Activated B cell treated with CpG ODN at 0.5 μM for 24 hours (primary cell): ENCODE measurements at regions not wholly inside any gene's neighbourhood (a gene's known extent, or its start where the extent isn't known, plus 50 kb on each side); places are given as distances from the start of the nearest gene placed in this dataset.

Source experiments
- ATAC-seq: fragments of 200-7000 bp; cut with Tn5 transposase; one replicate; pipeline ENCODE4 v1.10.0; 2021; ENCODE audit warnings: low read depth, mild to moderate bottlenecking, moderate library complexity
- CTCF ChIA-PET: fragments of 350-600 bp; sonication (Branson Sonifier 250); formaldehyde crosslinking; loops from one replicate; lab custom pipeline; 2021; ENCODE audit warnings: antibody characterized with exemption; lab: Charles Lee
- POLR2A ChIA-PET: fragments of 350-600 bp; sonication (Branson Sonifier 250); formaldehyde crosslinking; loops from one replicate; lab custom pipeline; 2021; ENCODE audit warnings: antibody characterized with exemption; lab: Charles Lee
- DNase-seq: peaks from one replicate; pipeline ENCODE4 v3.0.0; 2022
- H3K27ac Mint-ChIP-seq: one replicate; pipeline ENCODE4 v1.8.0; 2020; ENCODE audit warnings: mixed read lengths
- H3K27me3 Mint-ChIP-seq: one replicate; pipeline ENCODE4 v1.8.0; 2021; ENCODE audit warnings: mixed read lengths
- H3K36me3 Mint-ChIP-seq: one replicate; pipeline ENCODE4 v1.8.0; 2021; ENCODE audit warnings: low read depth, mixed read lengths
- H3K4me1 Mint-ChIP-seq: one replicate; pipeline ENCODE4 v1.8.0; 2021; ENCODE audit warnings: mixed read lengths
- H3K4me3 Mint-ChIP-seq: one replicate; pipeline ENCODE4 v1.8.0; 2020; ENCODE audit warnings: mild to moderate bottlenecking, mixed read lengths
- H3K9me3 Mint-ChIP-seq: one replicate; pipeline ENCODE4 v1.8.0; 2020; ENCODE audit warnings: mixed read lengths
- CTCF ChIP-seq: fragments of 200-600 bp; IDR thresholded peaks from one replicate; pipeline ENCODE4 v1.8.0; 2022; ENCODE audit warnings: antibody characterized with exemption, mild to moderate bottlenecking
- intact Hi-C: fragments of 100-400 bp; cut with micrococcal nuclease; formaldehyde crosslinking; loops from one replicate; pipeline ENCODE4 v1.15.1; 2024

GRCh38 chr4:160299608-160300007 lies 1196.7 kb downstream of the RAPGEF2 start:
- peaks cover 8% of the 10 kb centered on the region for H3K9me3 Mint-ChIP-seq

GRCh38 chr4:160316036-160316435 lies 1213.2 kb downstream of the RAPGEF2 start:
- no peaks in the 10 kb centered on the region for H3K27me3 Mint-ChIP-seq

More at GRCh38 chr4:160299608-160300007, 1196.7 kb downstream of the RAPGEF2 start:
- DNase-seq (no peak), ATAC-seq (no peak)
- H3K27ac Mint-ChIP-seq: no peak overlapping the region
- TF ChIP-seq CTCF: no peak
- intact Hi-C loops: no loop called here
- no peaks in the 10 kb centered on the region for H3K36me3 Mint-ChIP-seq
- no peak overlapping the region for H3K4me3 Mint-ChIP-seq
- CTCF ChIA-PET: no interaction called here
- POLR2A ChIA-PET: no interaction called here
- no peaks in the 10 kb centered on the region for H3K27me3 Mint-ChIP-seq
- H3K4me1 Mint-ChIP-seq: no peaks in the 10 kb centered on the region

GRCh38 chr4:160318567-160319220 lies 1215.8 kb downstream of the RAPGEF2 start:
- ChIA-PET POLR2A (no interaction called here), CTCF (no interaction called here)
- Mint-ChIP-seq H3K27me3 (no peaks in the 10 kb centered on the region), H3K9me3 (peaks cover 6% of the 10 kb centered on the region), H3K4me1 (no peaks in the 10 kb centered on the region), H3K4me3 (no peak overlapping the region), H3K27ac (no peak overlapping the region), H3K36me3 (no peaks in the 10 kb centered on the region)
- no peak for DNase-seq
- ATAC-seq: no peak
- no peak for TF ChIP-seq CTCF
- intact Hi-C loops: no loop called here

More at GRCh38 chr4:160316036-160316435, 1213.2 kb downstream of the RAPGEF2 start:
- no peak for ATAC-seq
- Mint-ChIP-seq H3K4me3 (no peak overlapping the region), H3K27ac (no peak overlapping the region), H3K36me3 (no peaks in the 10 kb centered on the region), H3K4me1 (no peaks in the 10 kb centered on the region), H3K9me3 (peaks cover 6% of the 10 kb centered on the region)
- CTCF ChIA-PET: no interaction called here
- TF ChIP-seq CTCF: no peak
- no peak for DNase-seq
- POLR2A ChIA-PET: no interaction called here
- intact Hi-C loops: no loop called here

GRCh38 chr4:160319221-160319867 lies 1216.5 kb downstream of the RAPGEF2 start:
- Mint-ChIP-seq H3K36me3 (no peaks in the 10 kb centered on the region), H3K9me3 (peaks cover 6% of the 10 kb centered on the region), H3K27ac (no peak overlapping the region), H3K27me3 (no peaks in the 10 kb centered on the region), H3K4me3 (no peak overlapping the region), H3K4me1 (no peaks in the 10 kb centered on the region)
- POLR2A ChIA-PET: no interaction called here
- no peak for TF ChIP-seq CTCF
- intact Hi-C loops: no loop called here
- DNase-seq: no peak
- no peak for ATAC-seq
- CTCF ChIA-PET: no interaction called here

- Mint-ChIP-seq H3K4me1 (no peaks in the 10 kb centered on the region), H3K27me3 (no peaks in the 10 kb centered on the region), H3K36me3 (no peaks in the 10 kb centered on the region), H3K4me3 (no peak overlapping the region), H3K27ac (no peak overlapping the region), H3K9me3 (peaks cover 6% of the 10 kb centered on the region)
- ChIA-PET POLR2A (no interaction called here), CTCF (no interaction called here)
- ATAC-seq (no peak), DNase-seq (no peak)
- intact Hi-C loops: no loop called here
- no peak for TF ChIP-seq CTCF
Observed at GRCh38 chr4:160319868-160320260, 1217.0 kb downstream of the RAPGEF2 start.
